ENCODE measurements at regions not wholly inside any gene's neighbourhood (a gene's known extent, or its start where the extent isn't known, plus 50 kb on each side); places are given as distances from the start of the nearest gene placed in this dataset.

GRCh38 chr2:129276978-129277584, 702.4 kb upstream of the RAB6C start:
- DNase-seq (ENCODE audit: insufficient read length, low spot score), result no peak
- FAIRE-seq, result no peak
- TF ChIP-seq PAX5 (IDR thresholded peaks at IDR 0.05; ENCODE audit: insufficient read depth, low read length, severe bottlenecking) (no peak), SPI1 (IDR thresholded peaks at IDR 0.05; ENCODE audit: low read depth, low read length) (no peak), TAF1 (IDR thresholded peaks at IDR 0.05; ENCODE audit: low read depth, low read length) (no peak), POLR2AphosphoS5 (IDR thresholded peaks at IDR 0.05; ENCODE audit: low read depth, low read length) (no peak), POU2F2 (IDR thresholded peaks at IDR 0.05; ENCODE audit: low read depth, low read length) (no peak), POLR2A (IDR thresholded peaks at IDR 0.05; ENCODE audit: low read depth, low read length) (no peak)

GRCh38 chr2:129277585-129277981, 701.9 kb upstream of the RAB6C start:
- DNase-seq (ENCODE audit: insufficient read length, low spot score), result no peak
- FAIRE-seq, result no peak
- TF ChIP-seq TAF1 (IDR thresholded peaks at IDR 0.05; ENCODE audit: low read depth, low read length) (no peak), SPI1 (IDR thresholded peaks at IDR 0.05; ENCODE audit: low read depth, low read length) (no peak), PAX5 (IDR thresholded peaks at IDR 0.05; ENCODE audit: insufficient read depth, low read length, severe bottlenecking) (no peak), POLR2A (IDR thresholded peaks at IDR 0.05; ENCODE audit: low read depth, low read length) (no peak), POLR2AphosphoS5 (IDR thresholded peaks at IDR 0.05; ENCODE audit: low read depth, low read length) (no peak), POU2F2 (IDR thresholded peaks at IDR 0.05; ENCODE audit: low read depth, low read length) (no peak)

- FAIRE-seq (no peak), DNase-seq (ENCODE audit: insufficient read length, low spot score) (no peak)
- TF ChIP-seq PAX5 (IDR thresholded peaks at IDR 0.05; ENCODE audit: insufficient read depth, low read length, severe bottlenecking), result no peak
- no peak for TF ChIP-seq SPI1 (IDR thresholded peaks at IDR 0.05; ENCODE audit: low read depth, low read length)
- TF ChIP-seq POU2F2 (IDR thresholded peaks at IDR 0.05; ENCODE audit: low read depth, low read length), result no peak
- TF ChIP-seq POLR2A (IDR thresholded peaks at IDR 0.05; ENCODE audit: low read depth, low read length), result no peak
- no peak for TF ChIP-seq POLR2AphosphoS5 (IDR thresholded peaks at IDR 0.05; ENCODE audit: low read depth, low read length)
- TF ChIP-seq TAF1 (IDR thresholded peaks at IDR 0.05; ENCODE audit: low read depth, low read length), result no peak
Observed at GRCh38 chr2:129281791-129282530, 697.5 kb upstream of the RAB6C start.

GRCh38 chr2:129285012-129285411, 694.5 kb upstream of the RAB6C start:
- FAIRE-seq (no peak), DNase-seq (ENCODE audit: insufficient read length, low spot score) (no peak)
- TF ChIP-seq POLR2A (IDR thresholded peaks at IDR 0.05; ENCODE audit: low read depth, low read length), result no peak
- TF ChIP-seq POLR2AphosphoS5 (IDR thresholded peaks at IDR 0.05; ENCODE audit: low read depth, low read length), result no peak

- FAIRE-seq, result no peak
- TF ChIP-seq PAX5 (IDR thresholded peaks at IDR 0.05; ENCODE audit: insufficient read depth, low read length, severe bottlenecking), result no peak
- no peak for TF ChIP-seq SPI1 (IDR thresholded peaks at IDR 0.05; ENCODE audit: low read depth, low read length)
- no peak for TF ChIP-seq POLR2A (IDR thresholded peaks at IDR 0.05; ENCODE audit: low read depth, low read length)
- DNase-seq (ENCODE audit: insufficient read length, low spot score), result no peak
Observed at GRCh38 chr2:129293326-129293725, 686.1 kb upstream of the RAB6C start.

GRCh38 chr2:129296396-129296795, 683.1 kb upstream of the RAB6C start:
- FAIRE-seq, result no peak
- TF ChIP-seq POLR2AphosphoS5 (IDR thresholded peaks at IDR 0.05; ENCODE audit: low read depth, low read length) (no peak), TAF1 (IDR thresholded peaks at IDR 0.05; ENCODE audit: low read depth, low read length) (no peak), PAX5 (IDR thresholded peaks at IDR 0.05; ENCODE audit: insufficient read depth, low read length, severe bottlenecking) (no peak), POLR2A (IDR thresholded peaks at IDR 0.05; ENCODE audit: low read depth, low read length) (no peak), SPI1 (IDR thresholded peaks at IDR 0.05; ENCODE audit: low read depth, low read length) (no peak)
- DNase-seq (ENCODE audit: insufficient read length, low spot score), result no peak

- FAIRE-seq (no peak), DNase-seq (ENCODE audit: insufficient read length, low spot score) (no peak)
- no peak for TF ChIP-seq TAF1 (IDR thresholded peaks at IDR 0.05; ENCODE audit: low read depth, low read length)
- no peak for TF ChIP-seq POLR2A (IDR thresholded peaks at IDR 0.05; ENCODE audit: low read depth, low read length)
- TF ChIP-seq POLR2AphosphoS5 (IDR thresholded peaks at IDR 0.05; ENCODE audit: low read depth, low read length), result no peak
Observed at GRCh38 chr2:129296806-129297205, 682.7 kb upstream of the RAB6C start.

GRCh38 chr2:129297430-129297829, 682.0 kb upstream of the RAB6C start:
- TF ChIP-seq PAX5 (IDR thresholded peaks at IDR 0.05; ENCODE audit: insufficient read depth, low read length, severe bottlenecking), result no peak
- DNase-seq (ENCODE audit: insufficient read length, low spot score) (no peak), FAIRE-seq (no peak)

GRCh38 chr2:129299338-129299737, 680.1 kb upstream of the RAB6C start:
- TF ChIP-seq POU2F2 (IDR thresholded peaks at IDR 0.05; ENCODE audit: low read depth, low read length) (no peak), POLR2AphosphoS5 (IDR thresholded peaks at IDR 0.05; ENCODE audit: low read depth, low read length) (no peak), SPI1 (IDR thresholded peaks at IDR 0.05; ENCODE audit: low read depth, low read length) (no peak), TAF1 (IDR thresholded peaks at IDR 0.05; ENCODE audit: low read depth, low read length) (no peak), POLR2A (IDR thresholded peaks at IDR 0.05; ENCODE audit: low read depth, low read length) (no peak), PAX5 (IDR thresholded peaks at IDR 0.05; ENCODE audit: insufficient read depth, low read length, severe bottlenecking) (no peak)
- DNase-seq (ENCODE audit: insufficient read length, low spot score) (no peak), FAIRE-seq (no peak)

- DNase-seq (ENCODE audit: insufficient read length, low spot score), result no peak
- TF ChIP-seq TAF1 (IDR thresholded peaks at IDR 0.05; ENCODE audit: low read depth, low read length) (no peak), POLR2AphosphoS5 (IDR thresholded peaks at IDR 0.05; ENCODE audit: low read depth, low read length) (no peak), POU2F2 (IDR thresholded peaks at IDR 0.05; ENCODE audit: low read depth, low read length) (no peak), PAX5 (IDR thresholded peaks at IDR 0.05; ENCODE audit: insufficient read depth, low read length, severe bottlenecking) (no peak), POLR2A (IDR thresholded peaks at IDR 0.05; ENCODE audit: low read depth, low read length) (no peak), SPI1 (IDR thresholded peaks at IDR 0.05; ENCODE audit: low read depth, low read length) (no peak)
- FAIRE-seq, result no peak
Observed at GRCh38 chr2:129299756-129300155, 679.7 kb upstream of the RAB6C start.
